NCI-H524 (cell line): ENCODE measurements at regions not wholly inside any gene's neighbourhood (a gene's known extent, or its start where the extent isn't known, plus 50 kb on each side); places are given as distances from the start of the nearest gene placed in this dataset.
A peak's percentile ranks its signal among the peaks of the same experiment; 100 is the strongest.

ENCODE experiments used
- DNase-seq, 2 experiments: peaks; one replicate each; lab custom pipeline; 2025; lab: John Stamatoyannopoulos, UW

DNA sequence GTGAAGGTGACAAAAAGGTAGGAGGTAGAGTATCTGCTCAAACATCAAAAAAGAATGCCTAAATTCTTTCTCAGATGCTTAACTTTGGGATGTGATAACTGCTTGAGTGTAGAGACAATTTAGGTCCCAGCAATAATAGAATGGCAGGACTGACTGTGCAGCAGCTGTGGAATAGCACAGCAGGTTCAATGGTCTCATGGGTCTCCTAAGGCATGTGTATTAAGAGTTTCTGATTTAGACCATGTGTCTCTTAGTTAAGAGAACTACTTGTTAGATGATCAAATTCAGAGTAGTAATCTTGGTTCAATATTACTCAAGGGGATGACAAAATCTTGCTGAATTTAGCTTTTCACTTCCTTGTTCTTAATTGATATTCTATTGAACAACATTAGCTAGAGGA is 72.0 kb downstream of the ALX1 start:
- peak in 1 of 2 experiments; percentile 23 for DNase-seq

DNA sequence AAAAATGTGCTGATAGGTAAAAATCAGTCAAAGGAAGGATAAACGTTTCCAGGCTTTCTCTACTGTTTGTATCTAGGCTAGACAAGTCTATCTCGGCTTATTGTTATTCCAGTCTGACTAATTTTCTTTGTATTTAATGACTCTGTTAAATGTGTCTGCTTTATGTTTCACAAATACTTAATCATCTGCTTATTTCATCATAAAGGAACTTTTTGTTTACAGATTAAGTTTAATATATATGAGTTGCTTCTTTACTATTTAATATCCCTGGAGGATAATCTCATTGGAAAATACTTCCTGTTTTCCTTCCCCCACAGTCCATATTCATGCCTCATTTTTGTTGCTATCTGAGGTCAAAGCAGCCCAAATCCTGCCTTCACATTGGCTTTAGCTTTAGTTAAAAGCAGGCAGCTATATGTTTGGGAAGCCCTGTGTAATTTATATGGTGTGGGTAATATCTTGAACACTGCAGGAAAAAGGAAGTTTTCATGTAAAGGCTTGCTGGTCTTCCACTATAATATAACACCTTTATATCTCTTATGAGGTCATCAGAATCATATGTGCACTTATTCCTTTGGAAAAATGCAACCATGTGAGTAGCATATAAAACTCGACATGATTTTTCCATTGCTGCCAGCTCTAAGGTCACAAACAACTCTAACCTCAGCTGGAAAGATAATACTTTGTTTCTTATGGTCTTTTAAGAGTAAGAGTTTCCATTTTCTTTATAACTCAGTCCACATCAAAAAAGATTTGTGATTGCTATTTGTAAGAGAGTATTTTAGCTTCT is 76.8 kb downstream of the ALX1 start:
- no peak for DNase-seq

DNA sequence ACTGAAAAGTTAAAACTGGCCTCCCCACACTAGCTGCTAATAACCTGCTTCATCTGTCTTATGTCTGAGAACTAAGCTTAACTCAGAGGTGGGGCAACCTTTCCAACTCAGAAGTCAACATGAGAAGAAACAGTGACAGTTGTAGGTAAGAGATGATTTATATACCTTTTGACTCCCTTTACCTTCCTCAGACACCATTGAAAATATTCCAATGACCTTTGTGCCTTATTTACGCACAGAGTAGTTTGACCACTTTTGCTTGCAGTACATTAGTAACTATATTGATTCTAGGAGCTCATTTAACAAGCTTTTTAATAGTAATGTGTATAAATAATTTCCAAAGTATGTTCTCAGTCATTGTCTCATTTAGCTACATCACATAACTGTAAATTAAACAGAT is 77.6 kb downstream of the ALX1 start:
- DNase-seq: no peak

DNA sequence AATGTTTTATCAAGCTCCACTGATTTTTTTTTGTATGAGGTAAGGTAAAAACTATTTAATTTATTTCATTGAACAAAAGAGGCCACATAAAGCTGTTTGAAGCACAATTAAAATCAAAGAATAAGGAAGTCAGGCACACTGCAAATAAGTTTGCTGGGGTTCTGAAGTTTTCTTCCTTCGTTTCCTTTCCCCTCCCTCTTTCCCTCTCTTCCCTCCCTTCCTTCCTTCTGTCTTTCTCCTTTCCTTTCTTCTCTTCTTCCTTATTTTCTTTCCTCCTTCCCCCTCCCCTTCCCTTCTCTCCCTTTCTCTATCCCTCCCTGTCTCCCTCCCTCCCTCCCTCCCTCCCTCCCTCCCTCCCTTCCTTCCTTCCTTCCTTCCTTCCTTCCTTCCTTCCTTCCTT is 78.7 kb downstream of the ALX1 start:
- DNase-seq: no peak

DNA sequence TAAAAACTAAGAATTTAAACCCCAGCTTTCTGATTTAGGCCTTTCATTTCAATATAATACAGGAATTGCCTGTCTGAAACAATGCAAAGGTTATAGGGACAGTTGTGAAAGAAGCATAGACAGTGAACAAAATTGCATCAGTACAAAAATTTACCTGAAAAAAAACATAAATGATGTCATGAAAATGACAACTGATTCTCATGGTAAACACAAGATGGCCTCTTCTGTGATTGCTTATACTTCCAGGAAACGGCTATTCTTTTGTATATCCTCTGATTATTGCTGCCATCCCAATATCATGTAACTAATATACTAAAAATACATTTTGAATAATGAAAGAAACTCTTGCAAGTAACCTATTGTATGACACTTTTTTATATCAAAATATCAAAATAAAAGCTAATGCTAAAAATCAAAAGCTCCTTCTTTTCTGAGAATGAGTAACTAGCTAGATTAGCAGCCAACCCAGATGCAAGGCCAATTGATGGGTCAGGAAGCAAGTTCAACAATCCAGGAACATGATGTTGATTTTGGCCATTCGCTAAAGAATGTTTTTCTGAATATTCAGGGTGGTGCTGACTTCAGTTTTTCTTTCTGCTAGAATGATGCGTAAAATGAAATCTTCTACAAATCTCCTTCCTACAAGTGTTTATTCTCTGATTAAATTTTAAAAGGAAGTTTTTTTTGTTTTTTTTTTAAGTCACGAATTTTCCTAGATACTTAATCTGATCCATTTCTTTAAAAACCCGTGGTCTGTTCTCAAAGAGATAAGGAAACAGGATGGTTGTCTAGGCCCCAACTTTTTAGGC is 83.6 kb downstream of the ALX1 start:
- DNase-seq: no peak

DNA sequence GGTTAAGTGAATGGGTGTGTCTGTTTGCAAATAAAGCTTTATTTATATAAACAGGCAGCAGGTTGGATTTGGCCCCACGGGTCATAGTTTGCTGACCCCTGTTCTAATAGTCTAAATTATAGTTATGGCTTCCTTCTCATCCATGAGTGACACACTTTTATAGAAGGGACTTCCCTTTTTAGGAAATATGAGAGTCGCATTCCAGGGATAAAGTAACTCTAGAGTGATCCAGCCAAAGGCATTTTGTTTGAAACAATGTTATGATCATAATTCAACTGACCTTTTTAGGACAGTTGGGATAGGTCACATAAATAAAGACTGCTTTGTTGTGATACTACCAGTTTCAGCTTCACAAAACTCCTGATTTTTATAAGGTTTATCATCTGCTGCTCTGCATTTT is 87.9 kb downstream of the ALX1 start:
- no peak for DNase-seq

DNA sequence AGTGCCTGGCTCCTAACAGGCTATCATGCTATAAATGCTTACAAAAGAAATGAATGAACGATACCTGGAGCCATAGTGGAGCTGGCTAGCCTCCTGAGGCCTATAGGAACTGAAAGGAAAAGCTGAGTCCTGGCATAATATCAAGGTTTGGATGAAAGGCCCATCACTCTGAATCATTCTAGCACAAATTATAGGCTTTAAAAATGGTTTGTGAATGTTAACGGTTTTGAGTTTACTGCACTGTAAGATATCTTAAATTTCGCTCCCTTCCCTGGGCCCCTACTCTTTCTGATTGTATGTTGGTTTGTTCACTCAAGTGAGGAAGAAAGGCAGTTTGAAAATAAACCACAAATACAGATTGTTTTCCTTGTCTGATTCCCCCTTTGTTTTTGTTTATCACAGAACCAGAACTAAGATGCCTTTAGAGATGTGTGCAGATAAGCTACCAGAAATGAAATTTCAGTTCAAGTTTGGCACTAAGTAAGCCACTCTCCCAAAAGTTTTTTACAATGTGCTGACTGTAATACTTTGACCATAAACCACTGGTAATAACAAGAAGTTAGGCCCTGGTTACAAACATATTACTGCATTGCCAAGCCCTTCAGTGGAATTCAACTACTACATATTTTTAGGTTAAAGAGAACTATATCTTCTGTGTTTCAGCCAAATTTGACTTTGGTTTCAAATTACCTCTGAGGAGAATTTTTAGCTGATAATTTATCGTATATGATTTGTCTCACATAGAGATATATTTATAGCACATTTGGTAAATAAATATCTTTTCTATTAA is 89.5 kb downstream of the ALX1 start:
- DNase-seq: no peak

DNA sequence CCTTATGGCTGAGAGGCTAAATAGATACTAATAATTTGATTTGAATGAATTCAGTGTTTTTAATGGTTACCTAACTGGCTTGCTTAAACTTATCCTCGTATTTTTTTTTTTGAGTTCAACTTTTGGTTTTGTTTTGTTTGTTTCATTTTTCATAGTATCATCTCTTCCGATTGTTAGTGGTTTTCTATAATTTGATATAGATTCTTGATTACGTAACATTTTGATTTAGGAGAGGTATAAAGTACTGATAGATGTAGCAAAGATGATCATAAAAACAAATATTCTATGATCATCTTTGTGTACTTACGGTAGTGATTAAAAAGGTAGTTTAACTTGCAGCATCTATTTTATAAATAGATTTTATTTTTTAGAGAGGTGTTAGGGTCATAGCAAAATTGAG is 93.0 kb downstream of the ALX1 start:
- no peak for DNase-seq

DNA sequence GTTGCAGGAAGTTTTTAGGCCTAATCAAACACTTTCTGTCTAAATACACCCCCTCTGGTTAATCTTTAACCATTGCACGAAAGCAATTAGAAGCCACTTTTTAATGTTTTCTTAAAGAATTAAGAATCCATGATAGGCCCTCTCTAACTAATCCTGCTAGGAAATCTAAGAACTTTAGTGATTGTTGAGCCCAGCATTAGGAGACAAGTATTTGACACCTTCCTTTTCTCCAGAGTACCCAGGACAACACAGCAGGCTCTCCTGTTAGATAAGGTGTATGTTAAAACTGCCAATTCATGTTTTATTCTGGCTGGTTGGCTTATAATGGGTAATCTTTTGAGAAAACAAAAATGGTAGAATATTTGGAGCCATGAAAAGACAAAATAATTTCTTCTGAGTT is 95.0 kb downstream of the ALX1 start:
- DNase-seq: no peak

DNA sequence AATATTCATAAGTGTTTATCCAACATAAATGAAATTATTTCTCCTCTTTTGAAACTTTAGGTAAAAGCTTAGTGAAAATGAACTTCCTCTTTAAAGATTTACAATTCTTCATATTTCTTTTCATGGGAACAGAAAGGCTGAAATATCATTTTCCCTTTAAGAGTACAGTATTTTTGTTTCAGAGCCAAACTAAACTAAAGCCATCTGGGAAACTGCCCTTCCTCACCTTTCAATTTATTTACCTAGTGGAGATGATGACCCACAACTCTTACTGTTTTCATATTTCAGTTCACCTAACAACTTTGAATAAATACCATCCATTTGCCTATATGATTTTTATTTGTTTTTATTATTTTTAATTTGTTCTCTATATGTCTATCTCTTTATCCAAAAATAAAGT is 105.4 kb downstream of the ALX1 start:
- no peak for DNase-seq

DNA sequence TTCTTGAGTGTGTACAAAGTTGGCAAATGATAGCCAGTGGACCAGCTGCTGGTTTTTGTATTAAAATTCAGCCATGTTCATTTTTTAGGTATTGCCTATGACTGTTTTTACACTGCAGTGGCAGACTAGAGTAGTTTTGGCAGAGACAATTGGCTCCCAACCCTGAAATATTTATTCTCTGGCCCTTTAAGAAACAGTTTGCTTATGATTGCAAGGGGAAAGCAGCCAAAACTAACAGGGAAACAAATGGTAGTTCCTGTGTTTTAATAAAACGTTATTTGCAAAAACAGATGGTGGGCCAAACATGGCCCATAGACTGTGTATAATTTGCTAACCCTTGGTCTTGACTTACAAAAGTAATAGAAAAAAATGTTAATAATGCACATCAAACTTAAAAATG is 110.2 kb downstream of the ALX1 start:
- no peak for DNase-seq

DNA sequence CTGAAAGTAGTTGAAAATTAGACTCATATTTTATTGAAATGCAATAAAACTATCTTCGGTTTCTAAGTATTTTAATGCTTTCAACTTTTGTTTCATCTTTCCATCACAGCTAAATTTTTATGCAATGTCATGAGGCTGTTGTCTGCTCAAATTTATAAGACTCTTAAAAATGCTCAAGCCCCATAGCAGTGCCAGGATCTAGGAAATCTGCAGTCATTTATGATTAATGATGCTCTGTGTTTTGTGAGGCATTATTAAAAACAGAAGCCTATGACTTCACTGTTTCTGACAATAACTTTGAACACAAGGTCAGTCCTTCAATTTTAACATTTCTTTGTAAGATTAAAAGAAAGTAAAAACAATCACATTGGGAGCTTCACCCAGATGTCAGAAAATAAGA is 112.5 kb downstream of the ALX1 start:
- DNase-seq: no peak

DNA sequence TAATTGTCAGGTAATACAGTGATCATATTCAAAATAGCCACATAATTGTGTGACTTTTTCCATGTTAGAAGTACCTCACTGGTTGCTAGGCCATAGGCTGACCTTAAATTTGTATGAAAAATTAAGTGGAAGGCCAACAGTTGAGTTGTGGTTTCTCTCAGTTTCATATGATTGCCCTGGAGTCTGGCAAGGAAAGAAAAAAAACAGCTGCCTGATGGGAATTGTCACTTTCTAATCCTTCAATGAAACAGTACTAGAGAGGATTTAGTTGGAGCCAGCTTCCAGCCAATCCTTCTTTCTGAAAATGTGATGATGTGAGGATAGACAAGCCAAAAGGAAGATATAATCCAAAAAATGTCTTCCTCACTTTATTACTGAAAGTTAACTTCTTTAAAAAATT is 113.6 kb downstream of the ALX1 start:
- DNase-seq: peak in 1 of 2 experiments; percentile 44

DNA sequence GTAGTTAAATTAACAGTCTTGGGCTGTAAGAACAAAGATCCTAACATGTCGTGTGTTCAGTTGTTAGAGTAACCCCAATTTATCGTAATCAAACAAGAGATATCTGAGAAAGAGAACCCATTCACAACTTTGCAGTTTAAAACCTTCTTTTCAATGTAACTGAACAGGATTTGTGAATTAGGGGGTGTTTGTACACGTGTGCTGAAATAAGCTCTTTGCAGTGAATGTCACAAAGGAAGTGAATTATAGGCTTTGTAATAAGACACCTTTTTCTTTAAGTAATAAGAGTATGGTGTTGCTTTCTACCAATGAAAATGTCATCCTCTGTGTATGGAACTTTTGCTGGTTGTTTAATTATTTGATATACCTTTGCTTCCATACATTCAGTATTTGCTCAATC is 114.0 kb downstream of the ALX1 start:
- DNase-seq: peak in 1 of 2 experiments; percentile 14

DNA sequence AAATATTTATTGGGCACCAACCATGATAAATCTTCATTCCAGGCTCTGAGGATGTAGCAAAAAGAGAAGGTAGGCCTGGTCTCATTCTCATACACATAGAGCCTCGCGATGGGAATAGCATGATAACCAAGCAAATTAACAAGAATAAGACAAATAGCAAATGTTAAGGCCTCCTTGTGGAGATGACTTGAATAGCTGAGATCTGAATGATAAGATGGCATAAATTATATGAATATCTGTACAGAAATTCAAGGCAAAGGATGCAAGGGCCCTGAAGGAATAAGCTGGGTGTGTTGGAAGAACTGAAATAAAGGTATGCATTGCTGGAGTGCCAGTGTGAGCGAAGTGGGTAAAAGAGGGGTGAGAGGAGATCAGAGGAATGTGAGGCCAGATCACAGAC is 114.8 kb downstream of the ALX1 start:
- no peak for DNase-seq

DNA sequence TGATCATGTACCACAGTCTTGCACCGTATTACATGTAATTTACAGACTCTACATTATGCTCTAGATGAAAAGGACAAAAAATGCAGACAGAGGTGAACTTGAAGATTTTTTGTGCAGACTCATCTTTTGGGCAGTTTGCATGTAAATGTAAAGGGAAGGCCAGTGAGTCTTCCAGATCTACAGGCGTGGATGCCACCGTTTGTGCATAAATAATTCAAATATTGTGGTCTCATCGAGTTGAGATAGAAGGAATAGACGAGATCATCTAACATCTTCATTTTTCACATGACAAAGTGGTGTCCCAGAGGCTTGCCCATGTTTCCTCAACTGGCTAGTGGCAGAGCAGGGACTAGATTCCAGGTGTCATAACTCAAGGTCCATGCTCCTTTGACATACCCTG is 125.2 kb downstream of the ALX1 start:
- DNase-seq: no peak

DNA sequence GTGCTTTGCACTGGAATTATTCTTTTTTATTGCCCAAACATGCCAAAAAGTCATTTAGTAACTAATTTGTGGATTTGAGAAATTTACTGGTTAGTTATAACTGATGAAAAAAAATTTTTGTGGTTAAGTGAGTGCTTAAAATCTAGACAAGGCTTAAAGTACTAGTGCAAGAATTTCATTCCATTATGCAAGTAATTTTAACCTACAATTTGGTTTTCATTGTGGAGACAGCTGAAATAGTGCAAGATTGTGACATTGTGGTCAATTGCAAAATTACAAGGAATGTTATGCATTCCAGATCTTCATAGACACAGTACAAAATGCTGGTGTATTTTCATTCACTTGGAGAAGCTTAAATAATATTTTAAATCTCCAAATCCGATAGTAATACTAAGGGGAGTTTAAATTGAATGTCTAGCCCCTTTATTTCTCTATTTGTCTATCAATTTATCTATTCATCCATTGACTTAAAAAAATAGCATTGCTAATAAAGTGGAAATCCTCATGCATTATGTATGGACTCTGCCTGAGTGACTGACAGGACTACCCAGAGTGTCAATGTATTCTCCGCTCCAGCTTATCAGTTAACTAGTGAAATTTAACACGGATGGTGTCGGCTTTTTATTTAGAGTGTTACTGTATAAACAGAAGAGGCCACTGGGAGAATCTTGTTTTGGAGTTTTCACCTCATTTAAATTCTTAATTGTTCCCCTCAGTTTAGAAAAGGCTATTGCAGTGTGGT is 125.9 kb downstream of the ALX1 start:
- no peak for DNase-seq

DNA sequence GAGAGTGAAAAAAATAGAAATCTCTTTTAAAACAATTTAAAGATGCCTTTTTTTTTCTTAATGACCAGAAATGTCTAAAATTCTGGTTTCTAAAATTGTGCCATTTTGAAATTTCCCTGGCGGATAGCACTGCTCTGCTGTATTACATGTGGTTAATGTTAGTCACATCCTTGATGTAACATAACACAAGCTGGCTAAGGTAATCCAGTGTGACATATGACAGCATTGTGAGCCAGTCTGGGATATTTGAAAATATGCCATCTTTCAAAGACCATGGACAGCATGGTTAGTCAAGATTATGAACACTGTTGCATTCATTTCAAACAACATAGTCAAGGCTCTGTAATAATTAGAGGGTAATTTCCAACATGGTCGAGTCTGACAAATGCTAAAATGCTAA is 133.2 kb downstream of the ALX1 start:
- DNase-seq: no peak

DNA sequence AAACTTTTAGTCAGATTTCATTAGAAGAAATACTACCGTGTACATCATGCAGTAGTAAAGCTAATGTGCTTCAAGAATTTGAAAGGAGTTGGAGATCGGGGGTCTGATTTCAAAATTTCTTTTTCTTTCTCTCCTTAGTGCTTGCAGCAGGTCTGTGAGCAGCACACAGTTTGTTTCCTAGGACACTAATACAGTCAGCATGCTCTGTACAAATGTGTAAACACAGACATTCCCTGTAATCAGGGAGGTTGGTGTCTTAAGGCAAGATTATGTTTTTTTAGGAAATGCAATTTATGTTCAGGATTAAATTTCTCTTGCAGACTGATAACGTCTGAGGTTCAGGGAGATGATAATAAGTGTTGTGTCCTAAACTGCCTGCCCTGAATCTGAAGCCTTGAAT is 142.7 kb downstream of the ALX1 start:
- DNase-seq: no peak

DNA sequence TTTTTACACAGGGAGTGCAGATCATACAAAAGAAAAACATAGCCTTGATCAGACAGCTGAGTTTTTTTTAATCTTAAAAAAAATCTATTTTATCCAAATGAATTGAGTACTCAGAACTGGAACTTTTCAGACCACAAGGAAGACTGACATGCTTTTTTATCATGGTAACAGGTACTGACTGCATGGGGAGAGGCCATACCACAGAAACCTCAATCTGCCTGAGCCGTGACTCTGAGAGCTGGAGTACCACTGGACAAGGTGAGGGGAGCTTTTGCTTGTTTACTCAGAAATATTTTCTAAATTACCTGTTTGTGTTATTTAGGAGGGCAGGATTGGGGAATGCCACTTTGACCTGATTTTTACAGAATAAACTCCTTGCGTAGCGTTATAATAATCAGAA is 143.9 kb downstream of the ALX1 start:
- no peak for DNase-seq

DNA sequence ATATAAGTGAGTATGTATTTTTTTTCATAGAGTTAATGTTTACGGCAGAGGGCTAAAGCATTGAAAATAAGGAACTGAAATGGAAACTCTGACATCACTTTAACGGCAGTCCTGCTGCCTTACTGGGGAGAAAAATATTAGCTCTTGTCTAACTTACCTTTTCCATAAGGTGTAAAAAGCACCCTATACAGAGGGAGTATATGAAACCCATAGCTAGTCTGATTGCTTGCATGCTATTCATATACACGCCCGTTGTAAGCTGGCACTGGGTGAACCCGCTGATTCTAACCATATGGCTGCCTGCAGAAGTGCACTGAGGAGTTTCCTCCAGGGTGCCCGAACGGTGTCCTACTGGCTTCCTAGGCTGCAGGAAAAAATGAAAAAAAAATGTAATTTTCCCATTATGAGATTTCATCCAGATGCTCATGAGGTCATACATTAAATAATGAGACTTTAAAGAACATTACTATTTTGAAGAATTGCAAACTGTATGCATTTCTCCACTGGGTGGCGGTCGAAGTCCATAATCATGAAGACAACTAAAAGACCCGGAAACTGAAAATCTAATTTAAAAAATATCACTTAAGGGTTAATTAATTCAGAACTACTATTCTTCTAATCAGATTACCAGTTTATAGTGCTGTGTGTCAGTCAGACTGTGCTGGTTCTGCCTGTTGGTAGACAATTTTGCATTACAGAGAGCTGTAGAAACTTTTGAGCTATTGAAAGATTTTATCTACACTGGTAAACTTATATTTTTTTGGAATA is 144.7 kb downstream of the ALX1 start:
- DNase-seq: no peak

DNA sequence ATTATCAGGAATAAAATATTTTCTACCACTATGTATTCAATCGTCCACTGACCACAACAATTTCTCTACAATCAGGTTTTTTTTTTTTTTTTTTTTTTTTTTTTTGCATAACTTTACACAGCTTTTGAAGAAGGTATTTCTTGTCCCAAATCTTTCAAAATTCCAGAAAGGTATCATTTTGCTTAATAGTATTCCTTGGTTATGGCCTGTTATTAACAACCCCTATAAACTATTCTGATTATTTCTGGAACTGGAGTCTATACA is 145.3 kb downstream of the ALX1 start:
- no peak for DNase-seq
